NCI-H2227 (cell line): ENCODE measurements at regions not wholly inside any gene's neighbourhood (a gene's known extent, or its start where the extent isn't known, plus 50 kb on each side); places are given as distances from the start of the nearest gene placed in this dataset.
"Not testable (repeated sequence)": the region's sequence is repeated elsewhere in the genome, so short reads cannot be mapped to it uniquely, and the experiment has no call there.

Experiments used
- DNase-seq: peaks from one replicate; lab custom pipeline; 2025; ENCODE audit not compliant: unreplicated experiment; lab: John Stamatoyannopoulos, UW

DNA sequence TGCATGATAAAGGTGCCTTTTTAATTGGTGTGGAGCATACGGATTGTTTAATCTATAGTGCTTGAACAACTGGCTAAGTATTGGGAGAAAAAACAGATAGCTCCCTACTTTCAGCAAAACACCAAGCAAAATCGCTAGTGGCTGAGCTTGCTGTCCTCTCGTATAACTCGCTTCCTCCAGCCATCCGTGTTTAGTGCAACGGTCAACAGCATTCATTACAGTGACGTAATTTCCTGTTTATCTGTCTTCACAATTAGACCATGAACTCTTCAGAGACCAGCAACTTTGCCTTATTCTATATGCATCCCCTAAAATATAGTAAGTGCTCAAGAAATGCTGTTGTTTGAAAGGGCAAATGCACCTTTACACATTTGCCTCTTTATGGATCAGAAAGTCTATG is 511.9 kb downstream of the HAPSTR1 start:
- DNase-seq: no peak

DNA sequence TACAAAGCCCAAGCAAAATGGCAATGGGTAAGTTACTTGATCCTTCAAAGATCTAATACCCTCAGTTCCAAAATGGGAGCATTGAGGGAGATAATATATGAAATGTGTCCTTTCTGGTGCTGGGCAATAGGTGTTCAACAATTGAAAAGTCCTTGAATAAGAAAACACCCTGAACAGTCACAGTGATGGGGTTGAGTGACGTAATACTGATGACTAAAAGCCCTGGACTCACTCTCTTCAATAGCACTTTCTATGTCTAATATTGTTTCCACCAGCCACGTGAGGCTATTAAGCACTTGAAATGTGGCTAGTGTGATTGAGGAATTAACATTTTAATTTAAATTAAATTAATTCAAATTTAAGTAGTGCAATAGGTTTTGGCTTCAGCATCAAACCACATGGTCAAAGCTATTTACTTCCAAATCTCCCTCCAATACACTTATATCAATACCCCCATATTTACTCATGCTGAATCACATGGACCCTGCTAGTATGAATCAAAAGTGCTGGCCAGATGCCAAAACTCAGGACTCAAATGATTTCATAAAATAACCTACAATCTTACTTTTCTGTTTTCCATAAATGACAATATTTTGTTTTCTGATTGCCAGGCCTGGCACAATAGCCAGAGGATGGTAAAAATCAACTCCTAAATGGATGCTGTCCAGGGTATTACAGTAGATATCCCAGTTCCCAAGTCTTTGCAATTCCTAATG is 516.2 kb downstream of the HAPSTR1 start:
- no peak for DNase-seq

DNA sequence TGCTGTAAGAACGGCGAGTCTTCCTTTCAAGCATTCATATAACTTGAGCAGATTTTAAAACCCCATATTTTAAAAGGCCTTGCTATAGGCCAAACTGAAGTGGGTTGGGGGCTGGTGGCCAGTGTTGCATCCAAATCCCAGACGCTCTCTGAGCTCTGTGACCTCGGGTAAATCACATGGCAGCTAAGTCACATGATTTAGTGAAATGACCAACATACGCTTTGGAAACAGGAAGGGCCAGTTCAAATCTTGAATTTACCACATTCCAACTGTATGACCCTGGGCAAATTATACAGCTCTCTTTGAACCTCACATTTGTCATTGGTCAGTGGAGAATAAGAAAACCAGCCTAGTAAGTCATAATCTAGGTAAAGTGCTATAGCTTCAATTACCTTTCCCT is 519.3 kb downstream of the HAPSTR1 start:
- DNase-seq: no peak

DNA sequence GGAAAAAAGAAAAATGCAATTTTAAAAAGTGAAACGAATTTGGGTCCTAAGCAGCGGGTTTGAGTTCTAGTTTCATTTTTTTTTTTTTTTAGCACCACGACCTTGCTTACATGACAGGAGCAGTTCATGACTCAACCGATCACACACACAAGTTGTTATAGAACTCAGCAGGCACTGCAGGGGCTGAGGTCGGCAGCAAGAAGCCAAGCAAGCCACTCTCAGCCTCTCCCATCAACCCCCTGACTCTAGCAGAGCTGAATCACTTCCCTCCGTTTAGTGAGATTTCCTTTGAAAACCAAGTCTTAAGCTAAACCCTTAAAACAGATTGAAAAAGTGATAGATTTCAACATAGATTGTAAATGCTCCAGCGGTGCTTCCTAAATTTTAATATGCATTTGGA is 520.8 kb downstream of the HAPSTR1 start:
- DNase-seq: no peak

DNA sequence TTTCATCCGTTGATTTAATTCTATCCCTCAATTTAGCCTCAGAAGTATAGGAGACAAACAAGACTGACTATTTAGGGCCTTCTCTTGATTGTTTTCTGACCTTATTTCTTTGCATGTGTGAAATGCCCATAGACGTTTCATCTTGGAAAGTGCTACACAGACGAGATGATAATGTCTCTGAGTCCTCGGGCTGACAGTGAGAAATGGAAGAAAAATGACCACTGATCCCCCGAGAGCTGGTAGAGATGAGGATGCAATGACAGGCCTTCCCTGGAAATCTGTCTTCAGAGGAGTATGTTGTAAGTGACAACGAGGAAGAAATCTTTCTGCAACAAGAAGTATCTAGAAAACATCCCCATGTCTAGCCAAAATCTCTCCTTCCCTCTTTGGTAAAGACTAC is 522.9 kb downstream of the HAPSTR1 start:
- no peak for DNase-seq

DNA sequence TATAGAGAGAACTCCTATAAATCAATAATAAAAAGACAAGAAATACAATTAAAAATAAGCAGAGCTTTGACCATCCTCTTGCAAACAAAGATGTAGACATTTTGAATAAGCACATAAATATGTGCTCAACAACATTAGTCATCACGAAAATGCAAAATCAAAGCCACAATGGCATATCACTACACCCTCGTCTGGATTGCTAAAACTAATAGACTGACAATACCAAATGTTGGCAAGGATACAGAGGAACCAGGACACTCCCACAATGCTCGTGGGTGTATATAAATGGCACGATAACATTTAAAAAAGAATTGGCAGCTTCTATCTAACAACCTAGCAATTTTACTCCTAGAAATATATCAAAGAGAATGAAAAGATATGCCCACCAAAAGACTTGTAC is 530.8 kb downstream of the HAPSTR1 start:
- DNase-seq: no peak

DNA sequence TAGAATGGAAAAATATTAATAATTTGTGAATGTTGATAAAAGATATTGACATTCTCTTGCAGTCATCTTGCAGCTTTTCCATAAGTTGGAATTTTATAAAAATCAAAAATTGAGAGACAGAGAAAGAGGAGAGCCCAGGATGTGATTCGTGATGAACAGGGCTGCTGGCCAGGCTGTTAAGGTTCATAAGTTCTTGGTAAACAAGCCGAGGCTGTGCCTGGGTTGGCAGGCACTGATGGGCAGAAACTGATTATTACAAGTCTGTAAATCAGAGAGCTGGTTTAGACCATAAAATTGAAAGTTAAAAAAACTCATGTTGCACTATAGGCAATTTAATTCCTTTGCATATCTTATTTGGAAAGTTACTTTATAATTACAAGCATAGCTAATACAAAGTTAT is 533.7 kb downstream of the HAPSTR1 start:
- DNase-seq: no peak

DNA sequence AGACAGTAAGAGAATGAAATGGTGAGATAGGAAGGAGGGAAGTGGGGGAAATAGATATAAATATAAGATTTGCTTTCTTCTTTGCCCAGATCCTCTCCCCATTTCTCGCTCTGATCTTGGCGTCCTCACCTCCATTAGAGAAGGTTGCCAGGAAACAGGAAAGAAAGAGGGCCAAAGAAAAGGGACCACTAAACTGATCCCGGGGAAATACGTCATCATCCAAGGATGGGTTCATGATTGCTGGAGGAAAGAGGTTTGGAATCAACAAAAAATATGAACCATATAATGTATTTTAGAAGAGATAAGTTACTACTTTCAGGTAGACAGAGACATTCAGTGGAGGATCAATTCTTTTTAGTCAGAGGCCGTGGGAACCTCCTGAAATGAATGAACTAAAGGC is 536.0 kb downstream of the HAPSTR1 start:
- DNase-seq: no peak

DNA sequence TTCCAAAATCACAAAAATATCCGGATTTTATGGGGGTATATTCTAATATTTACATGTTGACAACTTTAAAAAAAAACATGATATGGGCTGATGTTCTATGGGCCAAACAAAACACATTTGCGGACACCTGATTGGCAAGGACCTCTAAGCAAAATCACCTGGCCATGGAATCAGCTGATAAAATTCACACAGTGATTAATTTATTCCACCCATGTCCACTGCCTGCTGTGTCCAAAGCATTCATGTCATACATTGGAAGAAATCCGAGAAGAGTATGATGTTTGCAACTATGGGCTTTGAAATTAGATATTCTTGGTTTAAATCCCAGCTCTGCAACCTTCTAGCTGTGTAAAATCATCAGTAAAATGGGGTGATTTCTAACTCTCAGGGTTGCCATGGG is 538.7 kb downstream of the HAPSTR1 start:
- no peak for DNase-seq

DNA sequence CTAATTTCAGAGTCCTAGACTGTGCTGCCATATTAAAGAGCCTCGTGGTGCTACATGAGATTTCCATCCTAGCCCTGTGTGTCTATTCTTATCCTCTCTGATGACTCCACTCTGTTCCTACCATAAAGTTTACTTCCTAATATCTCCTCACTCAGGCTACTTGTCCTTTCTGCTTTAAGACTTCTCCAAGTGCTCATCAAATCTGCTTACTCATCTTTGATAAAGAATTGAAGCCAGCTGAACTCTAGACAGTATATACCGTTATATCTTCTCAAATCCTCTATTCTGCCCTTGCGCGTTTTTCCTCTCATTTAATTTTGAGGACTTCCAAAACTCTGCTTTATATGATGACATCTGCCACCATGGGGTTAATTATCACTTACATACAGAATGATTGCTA is 539.5 kb downstream of the HAPSTR1 start:
- DNase-seq: no peak

DNA sequence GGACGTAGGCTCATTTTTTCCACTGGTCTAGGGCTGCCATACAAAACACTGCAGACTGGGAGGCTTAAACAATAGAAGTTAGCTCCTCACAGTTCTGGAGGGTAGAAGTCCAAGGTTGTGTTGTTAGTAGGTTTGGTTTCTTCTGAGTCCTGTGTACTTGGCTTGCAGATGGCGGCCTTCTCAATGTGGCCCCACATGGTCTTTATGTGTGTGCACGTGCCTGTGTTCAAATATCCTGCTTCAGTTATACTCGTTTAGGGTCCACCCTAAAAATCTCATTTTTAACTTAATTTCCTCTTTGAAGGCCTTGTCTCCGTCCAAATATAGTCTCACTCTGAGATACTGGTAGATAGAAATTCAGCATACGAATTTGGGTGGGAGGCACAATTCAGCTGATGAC is 542.4 kb downstream of the HAPSTR1 start:
- DNase-seq: no peak

DNA sequence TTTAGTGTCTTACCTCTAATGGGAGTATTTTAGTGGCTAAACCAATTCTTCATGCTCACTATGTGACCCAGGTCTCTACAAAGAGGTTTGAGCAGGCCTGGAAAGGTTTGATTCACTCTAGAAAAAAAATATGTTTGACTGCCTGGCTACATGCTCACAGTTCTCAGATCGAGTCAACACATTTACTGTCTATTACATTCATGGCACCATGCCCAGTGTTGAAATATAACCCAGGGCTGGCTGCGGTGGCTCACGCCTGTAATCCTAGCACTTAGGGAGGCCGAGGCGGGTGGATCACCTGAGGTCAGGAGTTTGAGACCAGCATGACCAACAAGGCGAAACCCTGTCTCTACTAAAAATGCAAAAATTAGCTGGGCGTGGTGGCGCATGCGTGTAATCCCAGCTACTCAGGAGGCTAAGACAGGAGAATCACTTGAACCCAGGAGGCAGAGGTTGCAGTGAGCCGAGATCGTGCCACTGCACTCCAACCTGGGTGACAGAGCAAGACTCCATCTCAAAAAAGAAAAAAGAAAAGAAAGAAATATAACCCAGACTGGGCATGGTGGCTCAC is 543.8 kb downstream of the HAPSTR1 start:
- DNase-seq: not testable (repeated sequence)

DNA sequence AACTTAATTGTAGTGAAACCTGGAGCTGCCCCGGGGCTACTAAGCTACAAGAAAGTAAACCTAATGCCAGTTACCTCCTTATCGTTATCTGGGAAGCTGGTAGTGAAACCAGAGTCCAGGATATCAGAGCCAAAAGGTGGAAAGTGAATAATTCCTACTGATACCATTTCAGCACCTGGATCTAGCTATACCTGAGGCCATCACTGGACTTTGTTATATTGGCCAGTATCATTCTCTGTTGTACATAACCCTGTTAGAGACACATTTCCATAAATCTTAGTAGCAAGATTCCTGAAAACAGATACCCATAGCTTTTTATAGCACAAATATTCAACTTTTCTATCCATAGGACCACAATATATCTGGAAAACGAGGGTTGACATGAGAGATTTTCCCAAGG is 538.0 kb downstream of the GRIN2A start:
- DNase-seq: no peak

DNA sequence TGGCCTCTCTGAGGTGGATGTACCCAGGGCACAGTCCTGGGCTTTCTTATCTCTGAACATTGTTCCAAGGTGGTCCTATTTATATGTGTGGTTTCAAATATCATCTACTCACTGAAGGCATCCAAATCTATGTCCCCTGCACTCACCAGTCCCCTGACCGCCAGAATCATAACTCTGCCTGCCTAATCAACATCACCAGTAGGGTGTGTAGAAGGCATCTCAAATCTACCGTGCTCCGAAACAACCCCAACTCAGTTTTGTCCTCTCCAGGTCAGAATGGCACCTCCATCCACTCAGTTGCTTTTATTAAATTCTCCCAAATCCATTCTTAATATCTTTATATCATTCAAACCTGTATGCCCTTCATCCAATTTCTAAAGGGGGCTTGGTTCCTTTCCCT is 536.3 kb downstream of the GRIN2A start:
- DNase-seq: no peak

DNA sequence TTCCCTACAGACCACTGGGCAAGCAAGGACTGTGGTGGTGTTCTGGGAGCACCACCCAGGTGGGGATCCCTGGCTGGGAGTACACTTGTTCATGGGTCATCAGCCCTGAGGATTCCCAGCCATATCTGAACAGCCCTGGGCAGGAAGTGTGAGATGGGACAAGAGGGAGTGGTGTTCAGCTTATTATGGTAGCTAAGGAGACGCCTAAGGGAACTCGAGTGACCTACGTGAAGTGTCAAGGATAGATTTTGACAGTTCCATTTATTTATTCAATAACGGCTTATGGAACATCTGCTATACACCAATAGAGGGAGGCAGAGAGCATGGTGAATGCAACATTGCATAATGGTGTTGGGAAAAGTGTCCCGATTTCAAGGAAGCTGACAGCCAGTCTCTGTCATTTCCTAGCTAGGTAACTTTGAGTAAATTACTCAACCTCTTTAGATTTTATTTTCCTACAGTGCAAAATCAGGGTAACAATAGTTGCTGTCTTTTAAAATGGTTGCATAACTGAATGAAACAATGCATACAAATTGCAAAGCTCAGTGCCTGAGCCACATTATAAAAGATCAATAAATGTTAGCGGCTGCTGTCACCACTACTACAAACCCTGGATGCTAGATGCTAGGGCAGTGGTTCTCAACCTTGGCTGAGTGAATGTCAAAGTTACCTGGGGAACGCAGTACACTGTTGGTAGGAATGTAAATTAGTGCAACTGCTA is 534.1 kb downstream of the GRIN2A start:
- DNase-seq: peak; percentile 16

DNA sequence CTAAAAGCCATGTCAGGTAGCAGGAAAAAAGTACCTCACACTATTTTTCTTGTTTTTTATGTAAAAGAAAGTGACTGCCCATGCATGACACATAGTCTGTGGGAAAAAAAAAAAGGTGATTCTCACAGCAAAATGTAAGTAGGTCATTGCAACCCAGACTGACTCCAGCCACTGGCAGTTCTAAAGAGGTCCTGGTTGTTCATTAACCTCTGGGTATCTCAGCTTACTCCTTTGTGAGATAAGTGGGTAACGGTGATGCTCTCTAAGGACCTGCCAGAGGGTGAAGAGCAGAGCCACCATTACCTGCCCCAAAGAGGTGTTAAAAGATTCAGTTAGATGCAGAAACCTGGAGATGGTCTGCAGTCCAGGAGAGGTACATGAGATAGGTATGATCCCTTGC is 531.9 kb downstream of the GRIN2A start:
- no peak for DNase-seq

DNA sequence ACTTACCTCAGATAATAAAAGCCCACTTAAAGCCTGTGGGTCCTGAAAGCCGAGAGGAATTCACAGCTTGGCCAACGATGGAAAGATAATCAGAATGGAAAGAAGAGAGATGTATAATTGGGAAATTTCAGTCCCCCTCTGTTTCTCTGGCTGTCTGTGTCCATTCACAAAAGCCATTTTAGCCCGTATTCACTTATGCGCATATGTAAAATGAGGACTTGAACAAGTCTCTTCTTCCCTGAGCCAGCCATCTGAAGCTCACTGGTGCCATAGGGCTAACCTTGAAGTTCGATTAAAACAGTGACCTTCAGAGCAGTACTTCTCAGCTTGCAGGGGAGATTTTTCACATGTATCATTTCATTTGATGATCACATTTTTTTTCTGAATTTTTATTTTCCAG is 527.2 kb downstream of the GRIN2A start:
- no peak for DNase-seq

DNA sequence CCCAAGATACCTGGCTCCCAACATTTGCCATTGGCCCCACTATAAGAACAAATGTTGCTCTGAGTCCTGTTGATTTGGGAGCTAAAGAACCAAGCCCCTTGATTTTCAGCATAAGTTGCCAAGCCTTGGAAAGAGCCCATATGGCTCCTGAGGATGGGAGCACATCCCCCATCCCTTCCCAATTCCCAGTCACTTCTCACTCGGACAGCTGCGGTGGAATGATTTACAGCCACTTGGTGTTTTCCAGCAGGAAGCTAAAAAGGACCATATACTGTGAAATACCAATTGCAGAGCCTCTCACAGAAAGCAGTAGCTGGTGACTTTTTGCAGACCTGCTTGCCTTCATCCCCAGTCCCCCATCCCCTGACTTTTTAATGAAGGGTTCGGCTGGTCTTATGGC is 524.6 kb downstream of the GRIN2A start:
- DNase-seq: no peak

DNA sequence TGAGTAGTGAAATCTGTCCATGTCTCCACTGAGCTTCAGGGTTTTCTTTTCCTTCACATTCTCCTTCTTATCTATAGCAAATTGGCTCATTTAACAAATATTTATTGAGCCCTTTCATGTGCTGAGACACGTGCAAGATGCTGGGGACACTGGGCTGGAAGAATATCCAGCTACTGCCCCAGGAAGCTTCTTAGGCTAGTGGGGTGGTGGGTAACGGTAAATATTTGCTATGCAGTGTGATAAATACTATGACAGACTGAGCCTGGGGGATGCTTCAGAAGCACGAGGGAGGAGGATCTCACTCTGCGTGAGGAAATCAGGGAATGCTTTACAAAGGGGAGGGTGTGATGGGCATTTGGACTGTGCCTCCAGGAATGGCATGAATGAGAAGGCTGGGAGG is 524.1 kb downstream of the GRIN2A start:
- DNase-seq: no peak

DNA sequence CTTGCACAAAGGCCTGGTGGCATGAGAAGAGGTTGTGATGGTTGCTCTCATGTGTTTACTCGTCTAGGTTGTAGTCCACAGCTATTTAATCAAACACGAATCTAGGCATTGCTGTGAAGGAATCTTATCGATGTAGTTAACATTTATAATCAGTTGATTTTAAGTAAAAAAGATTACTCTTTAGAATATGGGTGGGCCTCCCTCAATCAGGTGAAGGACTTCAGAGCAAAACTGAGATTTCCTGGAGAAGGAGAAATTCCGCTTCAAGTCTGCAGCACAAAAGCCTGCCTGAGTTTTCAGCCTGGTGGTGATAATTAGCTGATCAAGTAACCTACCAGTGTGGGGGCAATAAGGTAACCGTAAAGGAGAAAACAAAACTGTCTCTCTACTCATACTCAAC is 523.6 kb downstream of the GRIN2A start:
- DNase-seq: no peak

DNA sequence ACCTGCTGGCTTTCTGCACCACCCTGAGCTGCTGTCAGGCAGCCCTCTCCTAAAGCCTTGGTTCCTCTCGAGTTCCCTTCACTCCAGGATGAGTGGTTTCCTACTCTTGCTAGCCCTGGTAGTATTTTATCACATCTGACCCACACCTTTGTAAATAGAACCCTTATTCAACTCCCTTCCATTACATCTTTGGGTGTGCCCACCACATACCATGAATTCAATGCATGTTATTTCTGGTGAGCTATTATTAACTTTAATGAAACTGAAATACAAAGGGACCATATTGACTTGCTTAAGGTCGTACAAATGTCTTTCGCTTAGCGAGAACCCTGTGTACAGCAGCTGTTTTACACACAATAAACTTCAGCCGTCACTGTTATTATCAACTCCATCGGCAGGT is 521.3 kb downstream of the GRIN2A start:
- no peak for DNase-seq

DNA sequence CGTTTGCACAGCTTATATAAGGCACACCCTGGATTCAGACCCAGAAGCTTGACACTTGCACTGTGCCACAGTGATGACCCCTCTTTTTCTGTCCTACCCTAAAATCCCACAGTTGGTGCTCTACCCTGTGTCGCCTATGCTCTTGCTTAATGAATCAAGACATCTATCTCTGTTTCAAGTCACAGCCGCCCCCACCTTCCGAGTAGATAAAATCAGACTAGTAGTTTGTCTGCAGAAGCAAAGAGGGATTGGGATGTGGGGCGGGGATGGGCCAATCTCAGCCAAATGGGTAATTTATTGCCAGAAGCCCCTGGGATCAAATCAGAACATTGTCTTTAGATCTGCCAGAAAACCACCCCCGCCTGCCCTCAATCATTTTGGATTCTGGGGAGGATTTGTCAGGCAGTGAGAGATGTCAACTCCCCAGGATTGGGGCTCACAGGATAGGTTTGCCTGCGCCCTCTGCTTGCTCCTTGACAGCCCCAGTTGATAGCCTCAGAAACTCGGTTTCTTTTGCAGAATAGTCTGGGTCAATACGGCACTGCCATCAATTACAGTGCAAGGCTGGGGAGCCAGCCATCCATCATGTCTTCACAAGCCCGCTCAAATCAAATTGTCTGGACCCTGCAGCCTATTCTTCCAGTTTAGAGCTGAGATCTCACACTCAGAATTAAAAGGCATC is 520.8 kb downstream of the GRIN2A start:
- no peak for DNase-seq
